ENCODE measurements at regions not wholly inside any gene's neighbourhood (a gene's known extent, or its start where the extent isn't known, plus 50 kb on each side); places are given as distances from the start of the nearest gene placed in this dataset.

DNA sequence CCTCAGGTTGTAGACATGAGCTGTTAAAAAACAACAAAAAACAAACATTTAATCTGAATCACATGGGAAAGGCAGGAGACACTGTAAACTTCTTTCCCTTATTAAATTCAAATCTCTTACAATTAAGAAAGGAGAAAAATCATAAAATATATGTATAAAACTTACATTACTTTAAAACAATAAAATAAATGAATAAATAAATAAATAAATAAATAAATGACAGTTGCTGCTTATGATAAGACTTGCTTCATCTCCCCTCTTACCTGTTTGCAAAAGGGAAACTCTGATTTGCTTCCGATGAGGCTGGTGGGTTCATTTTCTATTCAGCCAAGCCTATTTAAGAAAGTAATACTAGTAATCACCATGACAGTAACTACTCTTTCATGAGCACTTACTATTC lies 353.4 kb upstream of the TBL1XR1 start:
- H3K4me3 ChIP-seq (ENCODE audit: low read depth, low read length), result no peak overlapping the region
- no peaks in the 10 kb centered on the region for H3K36me3 ChIP-seq
- peaks cover 4% of the 10 kb centered on the region; the same call in 1 of the 2 replicates for H3K4me1 ChIP-seq
- no peak for TF ChIP-seq CTCF (IDR thresholded peaks at IDR 0.05; ENCODE audit: low read depth, low read length)
- H3K27me3 ChIP-seq, result no peaks in the 10 kb centered on the region
- no peak for DNase-seq
- H3K9me3 ChIP-seq, result no peaks in the 10 kb centered on the region

GRCh38 chr3:177551431-177551836 lies 354.2 kb upstream of the TBL1XR1 start:
- Histone ChIP-seq H3K36me3 (no peaks in the 10 kb centered on the region), H3K27me3 (no peaks in the 10 kb centered on the region), H3K9me3 (no peaks in the 10 kb centered on the region; the same call in 1 of the 2 replicates), H3K4me1 (peaks cover 4% of the 10 kb centered on the region; the same call in 1 of the 2 replicates), H3K4me3 (ENCODE audit: low read depth, low read length) (no peak overlapping the region)
- no peak for TF ChIP-seq CTCF (IDR thresholded peaks at IDR 0.05; ENCODE audit: low read depth, low read length)
- DNase-seq, result no peak

- TF ChIP-seq CTCF (IDR thresholded peaks at IDR 0.05; ENCODE audit: low read depth, low read length), result no peak
- Histone ChIP-seq H3K36me3 (no peaks in the 10 kb centered on the region), H3K4me3 (ENCODE audit: low read depth, low read length) (no peak overlapping the region), H3K4me1 (peaks cover 4% of the 10 kb centered on the region; the same call in 1 of the 2 replicates), H3K27me3 (no peaks in the 10 kb centered on the region), H3K9me3 (no peaks in the 10 kb centered on the region; the same call in 1 of the 2 replicates)
- DNase-seq, result no peak
These were observed 354.8 kb upstream of the TBL1XR1 start for GRCh38 chr3:177552051-177552450.

DNA sequence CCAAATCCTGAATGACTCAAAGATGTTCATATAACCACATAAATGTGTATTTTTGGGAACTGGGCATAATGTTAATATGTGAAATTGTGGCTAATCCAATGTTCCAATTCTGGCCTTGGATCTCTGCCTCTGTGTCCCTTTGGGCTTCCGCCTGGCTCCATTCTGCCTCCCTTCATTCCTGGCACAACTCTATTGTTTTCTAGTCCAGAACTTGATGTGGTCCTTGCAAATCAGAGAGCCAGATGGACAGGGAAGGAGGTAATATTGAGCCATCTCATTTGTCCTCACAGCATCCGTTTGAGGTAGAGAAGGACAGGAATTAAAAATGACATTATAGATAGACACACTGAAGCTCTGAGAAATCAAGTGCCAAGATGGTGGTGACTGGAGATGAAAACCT lies 355.7 kb upstream of the TBL1XR1 start:
- Histone ChIP-seq H3K4me1 (peaks cover 8% of the 10 kb centered on the region; the same call in 1 of the 2 replicates), H3K36me3 (no peaks in the 10 kb centered on the region), H3K9me3 (no peaks in the 10 kb centered on the region; the same call in 1 of the 2 replicates), H3K27me3 (no peaks in the 10 kb centered on the region), H3K4me3 (ENCODE audit: low read depth, low read length) (no peak overlapping the region)
- no peak for TF ChIP-seq CTCF (IDR thresholded peaks at IDR 0.05; ENCODE audit: low read depth, low read length)
- DNase-seq, result no peak

DNA sequence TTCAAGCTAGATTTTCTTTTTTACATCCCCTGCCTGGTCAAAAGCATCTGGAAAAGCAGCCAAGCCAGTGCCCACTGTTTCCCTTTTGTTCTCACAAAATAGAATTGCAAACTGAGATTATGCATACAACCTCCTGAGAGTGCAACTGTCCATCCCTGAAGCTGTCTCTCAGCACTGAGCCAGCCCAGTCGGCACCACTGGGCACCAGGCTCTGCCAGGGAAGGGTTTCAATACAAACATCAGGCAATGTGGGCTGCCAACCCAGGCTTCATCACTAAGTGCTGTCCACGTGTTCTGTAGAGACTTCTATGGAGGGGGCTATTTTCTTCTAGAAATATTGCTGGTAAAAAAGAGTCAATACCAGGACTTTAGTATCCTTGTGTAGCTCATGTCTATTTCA lies 356.3 kb upstream of the TBL1XR1 start:
- H3K9me3 ChIP-seq, result no peaks in the 10 kb centered on the region; the same call in 1 of the 2 replicates
- DNase-seq, result no peak
- H3K27me3 ChIP-seq, result no peaks in the 10 kb centered on the region
- TF ChIP-seq CTCF (IDR thresholded peaks at IDR 0.05; ENCODE audit: low read depth, low read length), result no peak
- peaks cover 8% of the 10 kb centered on the region; the same call in 1 of the 2 replicates for H3K4me1 ChIP-seq
- no peaks in the 10 kb centered on the region for H3K36me3 ChIP-seq
- no peak overlapping the region for H3K4me3 ChIP-seq (ENCODE audit: low read depth, low read length)

DNA sequence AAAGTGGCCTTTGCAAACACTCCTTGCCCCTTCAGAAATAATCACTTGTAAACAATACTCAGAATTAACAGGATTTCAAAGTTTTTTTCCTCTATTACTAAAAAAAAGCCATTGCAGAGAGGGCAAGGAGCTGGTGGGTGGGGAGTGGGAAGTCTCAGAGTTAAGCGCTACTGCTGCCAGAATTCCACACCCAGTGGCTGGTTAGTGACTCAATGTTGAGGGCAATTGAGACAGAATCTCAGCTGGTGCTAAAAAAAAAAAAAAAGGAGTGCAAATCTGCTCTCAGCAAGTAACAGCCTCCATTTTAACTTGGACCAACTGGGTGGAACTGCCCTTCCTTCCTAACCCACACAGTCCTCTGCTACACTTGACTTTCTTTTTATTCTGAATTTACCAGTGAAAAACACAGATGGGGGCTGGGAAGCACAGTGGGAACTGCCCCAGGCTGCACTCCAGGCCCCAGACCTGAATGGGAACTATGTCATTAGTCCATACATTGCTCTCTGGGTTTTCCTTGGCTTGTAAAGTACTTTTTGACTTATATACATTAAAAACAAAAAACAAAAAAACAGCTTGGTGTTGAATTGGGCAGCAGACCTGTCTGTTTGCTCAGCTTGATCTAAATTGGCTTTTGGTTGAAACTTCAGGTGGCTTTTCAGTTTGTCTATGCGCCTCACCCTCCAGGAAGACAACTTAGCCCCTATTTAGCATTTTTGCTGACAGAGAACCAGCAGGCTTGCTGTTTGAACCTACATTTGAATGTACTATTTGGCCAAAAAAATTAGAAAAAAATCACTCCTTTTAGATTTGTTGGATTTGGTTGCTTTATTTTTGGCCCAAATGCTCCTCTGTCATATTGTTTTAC lies 357.8 kb upstream of the TBL1XR1 start:
- no peak overlapping the region for H3K4me3 ChIP-seq (ENCODE audit: low read depth, low read length)
- H3K27me3 ChIP-seq, result no peaks in the 10 kb centered on the region
- no peaks in the 10 kb centered on the region; the same call in 1 of the 2 replicates for H3K9me3 ChIP-seq
- peaks cover 8% of the 10 kb centered on the region; the same call in 1 of the 2 replicates for H3K4me1 ChIP-seq
- DNase-seq, result no peak
- TF ChIP-seq CTCF (IDR thresholded peaks at IDR 0.05; ENCODE audit: low read depth, low read length), result no peak
- no peaks in the 10 kb centered on the region for H3K36me3 ChIP-seq

Data from BE2C (cell line).